A549 (cell line): ENCODE measurements at regions not wholly inside any gene's neighbourhood (a gene's known extent, or its start where the extent isn't known, plus 50 kb on each side); places are given as distances from the start of the nearest gene placed in this dataset.

Experiments used
- CTCF ChIP-seq: fragments of >200 bp; sonication (Bioruptor Twin); formaldehyde crosslinking; IDR thresholded peaks from 3 replicates; pipeline ENCODE4 v1.5.1; 2016
- TF ChIP-seq, protein P1 (sequence below): fragments of 250-450 bp; sonication (Bioruptor Pico); IDR thresholded peaks from 2 replicates; pipeline ENCODE4 v1.5.0; 2021; ENCODE audit warnings: mild to moderate bottlenecking, moderate library complexity, borderline replicate concordance

- TF ChIP-seq, protein P1, sequence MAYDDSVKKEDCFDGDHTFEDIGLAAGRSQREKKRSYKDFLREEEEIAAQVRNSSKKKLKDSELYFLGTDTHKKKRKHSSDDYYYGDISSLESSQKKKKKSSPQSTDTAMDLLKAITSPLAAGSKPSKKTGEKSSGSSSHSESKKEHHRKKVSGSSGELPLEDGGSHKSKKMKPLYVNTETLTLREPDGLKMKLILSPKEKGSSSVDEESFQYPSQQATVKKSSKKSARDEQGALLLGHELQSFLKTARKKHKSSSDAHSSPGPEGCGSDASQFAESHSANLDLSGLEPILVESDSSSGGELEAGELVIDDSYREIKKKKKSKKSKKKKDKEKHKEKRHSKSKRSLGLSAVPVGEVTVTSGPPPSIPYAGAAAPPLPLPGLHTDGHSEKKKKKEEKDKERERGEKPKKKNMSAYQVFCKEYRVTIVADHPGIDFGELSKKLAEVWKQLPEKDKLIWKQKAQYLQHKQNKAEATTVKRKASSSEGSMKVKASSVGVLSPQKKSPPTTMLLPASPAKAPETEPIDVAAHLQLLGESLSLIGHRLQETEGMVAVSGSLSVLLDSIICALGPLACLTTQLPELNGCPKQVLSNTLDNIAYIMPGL, result no peak
- no peak for TF ChIP-seq CTCF
These were observed 110.2 kb downstream of the MZT1 start for GRCh38 chr13:72617186-72617585.
